SIG-M5 treated with dmso at 0.1 percent for 504 hours (cell line): ENCODE measurements at regions not wholly inside any gene's neighbourhood (a gene's known extent, or its start where the extent isn't known, plus 50 kb on each side); places are given as distances from the start of the nearest gene placed in this dataset.
"Not testable (repeated sequence)": the region's sequence is repeated elsewhere in the genome, so short reads cannot be mapped to it uniquely, and the experiment has no call there.

Experiments used
- DNase-seq: peaks from one replicate; lab custom pipeline; 2025; ENCODE audit not compliant: unreplicated experiment; lab: John Stamatoyannopoulos, UW

GRCh38 chr6:145082359-145082758 lies 653.0 kb downstream of the EPM2A start:
- no peak for DNase-seq

DNA sequence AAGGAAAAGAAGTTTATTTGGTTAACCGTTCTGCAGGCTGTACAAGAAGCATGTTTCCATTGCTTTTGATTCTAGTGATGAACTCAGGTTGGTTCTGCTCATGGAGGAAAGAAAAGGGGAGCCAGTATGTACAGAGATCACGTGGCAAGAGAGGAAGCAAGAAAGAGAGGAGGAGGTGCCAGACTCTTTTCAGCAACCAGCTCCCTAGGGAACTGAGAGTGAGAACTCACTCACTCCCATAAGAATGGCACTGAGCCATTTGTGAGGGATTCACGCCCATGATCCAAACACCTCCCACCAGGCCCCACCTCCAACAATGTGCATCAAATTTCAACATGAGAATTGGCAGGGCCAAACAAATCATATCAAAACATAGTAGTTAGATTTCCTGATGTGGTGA lies 649.1 kb downstream of the EPM2A start:
- no peak for DNase-seq

DNA sequence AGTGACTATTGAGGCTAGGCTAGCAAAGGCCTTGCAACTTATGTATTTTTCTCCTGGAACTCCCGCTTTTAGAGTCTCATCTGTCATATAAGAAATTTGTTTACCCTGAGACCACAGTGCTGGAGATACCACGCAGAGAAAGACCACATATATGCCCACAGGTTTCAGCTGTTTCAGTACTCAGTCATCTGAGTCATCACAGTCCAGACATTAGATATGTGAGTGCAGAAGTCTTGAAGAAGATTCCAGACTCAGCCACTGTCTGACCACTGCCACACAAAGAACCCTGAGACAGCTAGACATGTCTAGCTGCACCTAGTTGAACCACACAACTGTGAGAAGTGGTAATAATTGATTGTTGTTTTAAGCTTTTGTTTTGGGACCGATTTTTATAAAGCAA lies 648.3 kb downstream of the EPM2A start:
- no peak for DNase-seq

GRCh38 chr6:145090801-145091585 lies 644.3 kb downstream of the EPM2A start:
- DNase-seq: no peak

DNA sequence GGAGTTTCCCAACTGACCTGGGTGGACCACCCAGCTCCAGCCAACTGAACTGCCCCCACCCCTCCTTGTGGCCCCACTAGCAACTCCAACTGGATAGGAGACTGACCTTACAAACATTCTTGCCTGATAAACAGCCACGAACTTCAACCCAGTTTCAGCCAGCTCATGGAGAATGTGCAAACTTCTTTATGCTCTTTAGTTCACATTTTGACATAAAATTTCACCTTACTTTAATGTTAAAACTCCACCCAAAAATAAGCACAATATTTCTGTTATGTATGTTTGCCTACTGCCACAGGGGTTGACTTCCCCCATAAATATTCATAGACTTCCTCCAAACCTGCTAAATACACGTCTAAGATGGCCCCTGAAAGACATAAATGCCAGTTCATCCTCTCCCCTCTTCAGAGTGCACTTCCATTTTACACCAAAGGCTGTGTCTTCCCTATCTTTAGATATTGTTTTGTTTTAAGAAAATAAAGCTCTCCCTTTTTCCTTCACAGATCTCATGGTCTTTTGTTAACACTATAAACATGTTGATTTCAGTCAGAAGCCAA lies 643.7 kb downstream of the EPM2A start:
- DNase-seq: no peak

- DNase-seq: no peak
Observed at GRCh38 chr6:145092554-145092953, 642.8 kb downstream of the EPM2A start.

GRCh38 chr6:145093226-145093625 lies 642.1 kb downstream of the EPM2A start:
- DNase-seq: no peak

DNA sequence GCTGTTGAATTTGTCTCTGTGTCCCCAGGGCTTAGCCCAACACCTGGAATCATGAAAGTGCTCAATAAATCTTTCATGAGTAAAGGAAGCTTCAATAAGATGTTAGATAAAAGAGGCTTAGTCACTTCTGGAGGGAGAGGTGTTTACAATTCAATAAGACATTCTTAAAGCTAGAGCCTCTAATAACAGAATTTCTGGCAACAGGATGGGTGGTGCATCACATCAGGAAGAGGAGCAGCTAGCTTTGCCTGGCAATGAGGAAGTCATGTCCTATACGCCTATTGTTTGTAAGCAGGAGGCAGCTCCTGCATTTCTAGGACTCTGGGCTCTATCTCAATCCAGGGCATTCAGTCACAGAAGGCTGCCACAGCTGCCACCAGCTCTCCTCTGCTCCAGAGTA lies 638.5 kb downstream of the EPM2A start:
- DNase-seq: no peak

DNA sequence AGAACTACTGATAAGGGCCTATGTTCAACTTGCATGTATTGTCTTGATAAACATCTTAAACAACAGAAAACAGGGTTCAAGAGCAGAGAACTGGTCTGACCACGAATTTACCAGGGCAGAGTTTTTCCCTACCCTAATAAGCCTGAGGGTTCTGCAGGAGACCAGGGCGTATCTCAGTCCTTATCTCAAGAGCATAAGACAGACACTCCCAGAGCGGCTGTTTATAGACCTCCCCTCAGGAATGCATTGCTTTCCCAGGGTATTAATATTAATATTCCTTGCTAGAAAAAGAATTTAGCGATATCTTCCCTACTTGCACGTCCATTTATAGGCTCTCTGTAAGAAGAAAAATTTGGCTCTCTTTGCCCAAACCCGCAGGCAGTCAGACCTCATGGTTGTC lies 637.2 kb downstream of the EPM2A start:
- not testable (repeated sequence) for DNase-seq

DNA sequence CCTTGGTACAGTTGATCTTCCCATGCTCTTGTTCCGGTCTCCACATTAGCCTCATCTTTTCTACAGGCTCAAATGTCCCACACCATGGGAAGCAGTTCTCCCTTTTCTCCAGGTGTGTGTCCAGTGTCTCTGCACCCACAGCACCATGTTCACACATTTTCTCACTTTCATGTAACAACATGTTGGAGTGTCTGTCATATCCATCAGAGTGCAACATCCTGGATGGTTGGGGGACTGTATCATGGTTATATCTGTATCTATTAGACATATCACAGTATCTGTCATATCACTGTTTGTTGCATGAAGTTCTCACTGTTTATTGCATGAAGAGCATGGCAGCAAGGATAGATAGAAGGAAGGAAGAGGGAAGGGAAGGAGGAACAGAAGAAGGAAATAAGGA lies 635.6 kb downstream of the EPM2A start:
- DNase-seq: no peak

GRCh38 chr6:145110109-145110508 lies 625.2 kb downstream of the EPM2A start:
- DNase-seq: no peak

- DNase-seq: not testable (repeated sequence)
Observed at GRCh38 chr6:145111407-145111806, 623.9 kb downstream of the EPM2A start.

DNA sequence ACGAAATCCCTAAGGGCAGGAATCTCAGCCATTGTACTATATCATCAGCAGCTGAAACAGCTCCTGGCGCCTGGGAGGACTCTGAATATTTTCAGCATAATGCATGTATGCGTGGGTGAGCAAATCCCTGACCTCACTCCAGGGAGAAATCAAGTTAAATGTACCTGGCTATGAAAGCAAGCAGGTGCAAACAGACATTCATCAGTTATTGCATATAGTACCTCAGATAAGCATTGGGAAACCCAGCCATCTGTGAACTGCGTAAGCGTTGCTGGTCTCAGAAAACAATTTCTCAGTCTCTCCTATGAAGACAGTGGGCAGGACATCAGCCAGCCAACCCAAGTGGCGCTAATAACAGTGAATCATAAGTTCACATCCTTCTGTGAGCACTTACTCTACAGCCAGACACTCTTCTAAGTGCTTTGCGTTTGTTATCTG lies 622.6 kb downstream of the EPM2A start:
- DNase-seq: no peak

- no peak for DNase-seq
Observed at GRCh38 chr6:145115638-145116037, 619.7 kb downstream of the EPM2A start.

DNA sequence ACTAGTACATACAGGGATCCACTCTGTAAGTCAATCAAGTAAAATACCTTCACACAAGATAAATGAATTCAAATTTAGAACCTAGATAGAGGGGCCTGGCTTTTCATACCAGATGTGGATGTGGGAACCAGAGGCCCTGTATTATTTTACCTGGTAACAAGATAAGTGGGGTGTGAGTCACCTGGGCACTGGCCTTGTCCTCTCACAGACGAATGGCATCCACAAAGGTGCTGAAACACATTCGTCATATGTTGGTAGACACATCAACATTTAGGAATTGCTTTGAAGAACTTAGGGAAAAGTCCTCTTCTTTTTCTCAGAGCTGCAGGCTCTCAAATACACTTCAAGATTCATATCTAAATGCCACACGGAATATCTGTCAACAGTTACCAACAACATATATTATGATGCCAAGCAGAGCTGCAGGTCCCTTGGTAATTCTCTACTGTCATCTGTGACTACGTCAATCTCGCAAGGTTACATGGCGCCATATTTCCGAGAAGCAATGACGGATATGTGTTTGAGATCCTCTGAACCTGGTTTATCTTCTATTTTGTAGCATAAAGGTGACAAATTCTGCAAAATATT lies 618.6 kb downstream of the EPM2A start:
- no peak for DNase-seq

DNA sequence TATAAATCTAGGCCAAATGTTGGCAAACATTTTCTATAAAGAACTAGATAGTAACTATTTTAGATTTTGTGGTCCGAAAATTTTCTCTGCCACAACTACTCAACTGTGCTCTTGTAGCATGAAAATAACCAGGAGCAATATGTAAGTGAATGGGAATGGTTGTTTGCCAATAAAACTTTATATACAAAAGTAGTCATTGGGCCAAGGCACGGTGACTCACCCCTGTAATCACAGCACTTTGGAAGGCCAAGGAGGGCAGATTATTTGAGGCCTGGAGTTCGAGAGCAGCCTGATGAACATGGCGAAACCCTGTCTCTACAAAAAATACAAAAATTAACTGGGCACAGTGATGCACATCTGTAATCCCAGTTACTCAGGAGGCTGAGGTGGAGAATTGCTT lies 617.1 kb downstream of the EPM2A start:
- no peak for DNase-seq

- DNase-seq: no peak
Observed at GRCh38 chr6:145119081-145119480, 616.2 kb downstream of the EPM2A start.

GRCh38 chr6:145132709-145133108 lies 602.6 kb downstream of the EPM2A start:
- no peak for DNase-seq

- no peak for DNase-seq
Observed at GRCh38 chr6:145135702-145136101, 599.6 kb downstream of the EPM2A start.

- no peak for DNase-seq
Observed at GRCh38 chr6:145137425-145137824, 597.9 kb downstream of the EPM2A start.

DNA sequence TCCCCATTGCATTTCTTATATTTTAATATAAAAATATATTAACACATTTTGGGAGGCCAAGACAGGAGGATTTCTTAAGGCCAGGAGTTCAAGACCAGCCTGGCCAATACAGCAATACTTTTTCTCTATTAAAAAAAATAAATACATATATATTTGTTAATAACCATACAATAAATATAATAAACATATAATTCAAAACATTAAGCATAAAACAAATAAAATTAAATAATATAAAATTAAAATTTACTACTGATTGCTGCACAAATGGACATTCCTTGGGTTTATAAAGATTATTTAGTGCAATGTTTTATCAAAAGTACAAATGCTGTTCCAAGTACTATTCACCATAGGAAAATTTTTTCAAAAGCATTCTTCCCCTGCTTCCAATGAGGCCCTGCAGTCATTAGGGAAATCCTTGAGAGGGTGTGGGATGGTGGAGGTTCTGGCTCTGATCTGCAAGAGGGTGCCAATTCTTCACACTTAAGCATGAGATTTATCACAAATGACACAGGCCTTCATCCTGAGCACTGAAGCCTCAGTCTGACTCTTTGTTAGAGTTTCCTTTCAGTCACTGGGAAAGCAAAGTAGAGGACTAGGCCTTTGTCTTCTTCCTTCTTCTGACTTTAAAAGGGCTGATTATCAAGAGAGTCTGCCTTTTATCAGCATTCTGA lies 596.7 kb downstream of the EPM2A start:
- no peak for DNase-seq
